IMR-90 (cell line): ENCODE measurements at regions not wholly inside any gene's neighbourhood (a gene's known extent, or its start where the extent isn't known, plus 50 kb on each side); places are given as distances from the start of the nearest gene placed in this dataset.

ENCODE experiments used
- ATAC-seq: fragments of 200-7000 bp; cut with Tn5 transposase; 2 replicates; pipeline ENCODE4 v1.9.1; 2020; ENCODE audit warnings: low read depth, mild to moderate bottlenecking, moderate library complexity
- BruUV-seq: library from RNA; stranded (reverse); fragments of 400-500 nt; replicated peaks from 2 replicates; lab custom pipeline; 2021; lab: Mats Ljungman, UMichigan
- CTCF ChIA-PET: fragments of 300-600 bp; formaldehyde crosslinking; extraction: SDS; loops from one replicate; lab custom pipeline; 2021; ENCODE audit warnings: antibody characterized with exemption; lab: Yijun Ruan, JAX
- POLR2A ChIA-PET: fragments of 300-600 bp; sonication (Branson Sonifier 250); formaldehyde crosslinking; loops from one replicate; lab custom pipeline; 2022; ENCODE audit warnings: antibody characterized with exemption; ENCODE audit not compliant: unreplicated experiment; lab: Charles Lee
- DNase-seq: peaks from one replicate; pipeline ENCODE4 v3.0.0; 2013
- H2AFZ ChIP-seq: replicated peaks from 2 replicates; pipeline ENCODE3; 2013; ENCODE audit warnings: low read length, mild to moderate bottlenecking; ENCODE audit not compliant: poor library complexity
- H2AK5ac ChIP-seq: 2 replicates; pipeline ENCODE4 v1.6.1; 2013; ENCODE audit warnings: low read depth, low read length, inconsistent platforms
- H2AK9ac ChIP-seq: replicated peaks from 2 replicates; pipeline ENCODE3; 2013; ENCODE audit warnings: mild to moderate bottlenecking, low read depth, low read length, moderate library complexity; ENCODE audit not compliant: poor library complexity
- H2BK120ac ChIP-seq: 2 replicates; pipeline ENCODE4 v1.6.1; 2013; ENCODE audit warnings: low read depth, low read length, inconsistent platforms
- H2BK15ac ChIP-seq: 3 replicates; pipeline ENCODE4 v1.6.1; 2013; ENCODE audit warnings: low read depth, low read length, inconsistent platforms
- H2BK20ac ChIP-seq: 2 replicates; pipeline ENCODE4 v1.6.1; 2013; ENCODE audit warnings: low read depth, mild to moderate bottlenecking, inconsistent platforms, low read length, moderate library complexity
- H2BK5ac ChIP-seq: 2 replicates; pipeline ENCODE4 v1.6.1; 2013; ENCODE audit warnings: mild to moderate bottlenecking, low read depth, low read length, inconsistent platforms; ENCODE audit not compliant: poor library complexity, severe bottlenecking
- H3K14ac ChIP-seq: replicated peaks from 2 replicates; pipeline ENCODE4 v1.6.1; 2013; ENCODE audit warnings: low read depth, low read length, inconsistent platforms
- H3K18ac ChIP-seq: 2 replicates; pipeline ENCODE4 v1.6.1; 2013; ENCODE audit warnings: low read depth, low read length, control low read depth
- H3K23ac ChIP-seq: 2 replicates; pipeline ENCODE4 v1.6.1; 2013; ENCODE audit warnings: low read depth, low read length, inconsistent platforms
- H3K27ac ChIP-seq: 2 replicates; pipeline ENCODE4 v1.5.1; 2013; ENCODE audit warnings: mild to moderate bottlenecking, control low read depth, low read length; ENCODE audit not compliant: insufficient read depth
- H3K27me3 ChIP-seq: 2 replicates; pipeline ENCODE4 v1.6.1; 2013; ENCODE audit warnings: low read length; ENCODE audit not compliant: control insufficient read depth, insufficient read depth
- H3K36me3 ChIP-seq: 2 replicates; pipeline ENCODE4 v1.6.1; 2013; ENCODE audit warnings: low read length, mixed read lengths; ENCODE audit not compliant: control insufficient read depth, insufficient read depth
- H3K4ac ChIP-seq: 2 replicates; pipeline ENCODE4 v1.6.1; 2013; ENCODE audit warnings: low read depth, low read length, inconsistent platforms
- H3K4me1 ChIP-seq: 2 replicates; pipeline ENCODE4 v1.6.1; 2013; ENCODE audit warnings: low read length, mixed read lengths; ENCODE audit not compliant: control insufficient read depth, insufficient read depth
- H3K4me2 ChIP-seq: 2 replicates; pipeline ENCODE4 v1.6.1; 2013; ENCODE audit warnings: low read depth, mild to moderate bottlenecking, control low read depth, low read length, moderate library complexity
- H3K4me3 ChIP-seq: 2 replicates; pipeline ENCODE4 v1.5.1; 2013; ENCODE audit warnings: low read depth, mild to moderate bottlenecking, control low read depth, low read length, moderate library complexity; ENCODE audit not compliant: insufficient read depth
- H3K56ac ChIP-seq: 2 replicates; pipeline ENCODE4 v1.6.1; 2013; ENCODE audit warnings: low read length, inconsistent platforms; ENCODE audit not compliant: insufficient read depth; ENCODE audit errors: extremely low read depth
- H3K79me1 ChIP-seq, 2 experiments: 2 replicates each; pipeline ENCODE4 v1.6.1; 2013; ENCODE audit warnings: low read length in 2 of 2, inconsistent platforms in 1 of 2, low read depth in 1 of 2
- H3K9ac ChIP-seq: 2 replicates; pipeline ENCODE4 v1.6.1; 2013; ENCODE audit warnings: low read depth, low read length, control low read depth
- H3K9me1 ChIP-seq: 2 replicates; pipeline ENCODE4 v1.6.1; 2013; ENCODE audit warnings: low read length, inconsistent platforms; ENCODE audit not compliant: insufficient read depth
- H3K9me3 ChIP-seq: 2 replicates; pipeline ENCODE4 v1.6.1; 2013; ENCODE audit warnings: low read length; ENCODE audit not compliant: control insufficient read depth, insufficient read depth
- H4K20me1 ChIP-seq: 2 replicates; pipeline ENCODE4 v1.6.1; 2013; ENCODE audit warnings: low read length, inconsistent platforms; ENCODE audit not compliant: insufficient read depth
- H4K5ac ChIP-seq: 2 replicates; pipeline ENCODE4 v1.6.1; 2013; ENCODE audit warnings: mild to moderate bottlenecking, low read depth, low read length, control low read depth
- H4K8ac ChIP-seq, 2 experiments: 2 replicates each; pipeline ENCODE4 v1.6.1; 2013; ENCODE audit warnings: low read depth in 2 of 2, low read length in 2 of 2, control low read depth in 1 of 2, inconsistent platforms in 1 of 2
- H4K91ac ChIP-seq: 2 replicates; pipeline ENCODE4 v1.6.1; 2013; ENCODE audit warnings: low read depth, low read length, inconsistent platforms; ENCODE audit not compliant: insufficient read depth
- BHLHE40 ChIP-seq: fragments of 150-350 bp; IDR thresholded peaks from 2 replicates; pipeline ENCODE4 v1.6.1; 2016; ENCODE audit warnings: mild to moderate bottlenecking, low read depth, low read length
- CEBPB ChIP-seq: IDR thresholded peaks from 2 replicates; pipeline ENCODE4 v1.6.1; 2012; ENCODE audit warnings: low read depth, low read length, improper control_type of control experiment
- FOS ChIP-seq: fragments of 150-350 bp; IDR thresholded peaks from 2 replicates; pipeline ENCODE4 v1.6.1; 2016; ENCODE audit warnings: low read depth, low read length
- MXI1 ChIP-seq: IDR thresholded peaks from 2 replicates; pipeline ENCODE4 v1.6.1; 2012; ENCODE audit warnings: low read depth, mild to moderate bottlenecking, low read length, moderate library complexity, borderline replicate concordance
- NFE2L2 ChIP-seq: fragments of 150-350 bp; IDR thresholded peaks from 2 replicates; pipeline ENCODE4 v1.6.1; 2016; ENCODE audit warnings: low read depth, mild to moderate bottlenecking, low read length
- POLR2A ChIP-seq: IDR thresholded peaks from 2 replicates; pipeline ENCODE4 v1.6.1; 2012; ENCODE audit warnings: mild to moderate bottlenecking, low read depth, low read length
- RAD21 ChIP-seq: IDR thresholded peaks from 2 replicates; pipeline ENCODE4 v1.6.1; 2012; ENCODE audit warnings: low read length, improper control_type of control experiment
- RCOR1 ChIP-seq: IDR thresholded peaks from 2 replicates; pipeline ENCODE4 v1.6.1; 2012; ENCODE audit warnings: mild to moderate bottlenecking, low read length, improper control_type of control experiment; ENCODE audit not compliant: insufficient replicate concordance
- SMC3 ChIP-seq: fragments of 150-350 bp; IDR thresholded peaks from 2 replicates; pipeline ENCODE4 v1.6.1; 2016; ENCODE audit warnings: low read depth, mild to moderate bottlenecking, antibody characterized with exemption, low read length, moderate library complexity
- WGBS, 2 experiments: methylation state at CpG; one replicate each; pipeline versions ENCODE4 v1.1.5 to v1.1.7; 2013; ENCODE audit warnings: missing lambda C conversion rate in 2 of 2; ENCODE audit not compliant: insufficient read length in 1 of 2; ENCODE audit errors: extremely low coverage in 2 of 2; 5-methylcytosine and 5-hydroxymethylcytosine counted together
- dilution Hi-C: fragments of 300-500 bp; cut with HindIII; formaldehyde crosslinking; loops from one replicate; pipeline ENCODE4 v1.14.3; 2018; ENCODE audit warnings: low sequenced_read_pairs; ENCODE audit not compliant: unreplicated experiment
- in situ Hi-C: fragments of 300-500 bp; cut with MboI; formaldehyde crosslinking; loops from 3 replicates; pipeline ENCODE4 v1.14.3; 2019; ENCODE audit warnings: low sequenced_read_pairs, inconsistent platforms, mixed read lengths
- intact Hi-C: fragments of 100-400 bp; cut with micrococcal nuclease; formaldehyde crosslinking; loops from 2 replicates; pipeline ENCODE4 v1.10.0; 2022
- TF ChIP-seq, protein P1 (sequence below): conservative IDR thresholded peaks from 2 replicates; pipeline ENCODE4 v1.5.1; 2012; ENCODE audit warnings: mild to moderate bottlenecking, low read depth, low read length, improper control_type of control experiment
- TF ChIP-seq, protein P2 (sequence below): fragments of 150-350 bp; IDR thresholded peaks from 2 replicates; pipeline ENCODE4 v1.6.1; 2016; ENCODE audit warnings: low read depth, mild to moderate bottlenecking, low read length, moderate library complexity, borderline replicate concordance
- TF ChIP-seq, protein P3 (sequence below): fragments of 150-350 bp; IDR thresholded peaks from 2 replicates; pipeline ENCODE4 v1.6.1; 2017; ENCODE audit warnings: mild to moderate bottlenecking, antibody characterized with exemption, low read length, low read depth

DNA sequence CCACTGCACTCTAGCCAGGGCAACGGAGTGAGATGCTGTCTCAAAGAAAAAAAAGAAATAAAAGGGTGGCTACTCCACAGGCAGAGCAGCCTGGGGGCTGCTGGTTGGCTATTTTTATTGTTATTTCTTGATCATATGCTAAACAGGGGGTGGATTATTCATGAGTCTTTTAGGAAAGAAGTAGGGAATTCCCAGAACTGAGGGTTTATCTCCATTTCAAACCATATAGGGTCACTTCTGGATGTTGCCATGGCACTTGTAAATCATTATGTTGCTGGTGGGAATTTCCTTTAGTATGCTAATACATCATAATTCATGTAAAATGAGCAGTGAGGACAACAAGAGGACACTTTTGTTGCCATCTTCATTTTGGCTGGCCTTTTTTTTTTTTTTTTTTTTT is 52.1 kb upstream of the GHITM start:
- WGBS, 2 experiments, result no CpG with 5 or more reads among the region's 1 CpG
- CTCF ChIA-PET, result no interaction called here
- ATAC-seq (no peak), DNase-seq (no peak)
- no peak overlapping the region for H2BK120ac ChIP-seq
- H2BK5ac ChIP-seq, result no peak overlapping the region
- H2BK20ac ChIP-seq, result no peak overlapping the region
- H3K27ac ChIP-seq, result no peak overlapping the region
- no peak overlapping the region for H3K56ac ChIP-seq
- in situ Hi-C loops, result no loop called here
- H3K9ac ChIP-seq, result no peak overlapping the region
- H3K9me3 ChIP-seq, result no peaks in the 10 kb centered on the region
- no TSS peak for BruUV-seq
- H4K91ac ChIP-seq, result no peak overlapping the region
- no peak overlapping the region for H3K4ac ChIP-seq
- H3K4me2 ChIP-seq, result no peak overlapping the region
- POLR2A ChIA-PET, result no interaction called here
- H3K36me3 ChIP-seq, result no peaks in the 10 kb centered on the region
- no peaks in the 10 kb centered on the region for H4K20me1 ChIP-seq
- intact Hi-C loops, result no loop called here
- H2AFZ ChIP-seq, result no peak overlapping the region
- H3K23ac ChIP-seq, result no peak overlapping the region
- no peak overlapping the region for H3K14ac ChIP-seq
- H4K8ac ChIP-seq, result no peak overlapping the region
- H2AK5ac ChIP-seq, result no peak overlapping the region
- no peaks in the 10 kb centered on the region for H3K9me1 ChIP-seq
- dilution Hi-C loops, result no loop called here
- H4K5ac ChIP-seq, result no peak overlapping the region
- no peaks in the 10 kb centered on the region for H3K4me1 ChIP-seq
- no peak overlapping the region for H3K18ac ChIP-seq
- no peak overlapping the region for H2BK15ac ChIP-seq
- TF ChIP-seq, protein P1, sequence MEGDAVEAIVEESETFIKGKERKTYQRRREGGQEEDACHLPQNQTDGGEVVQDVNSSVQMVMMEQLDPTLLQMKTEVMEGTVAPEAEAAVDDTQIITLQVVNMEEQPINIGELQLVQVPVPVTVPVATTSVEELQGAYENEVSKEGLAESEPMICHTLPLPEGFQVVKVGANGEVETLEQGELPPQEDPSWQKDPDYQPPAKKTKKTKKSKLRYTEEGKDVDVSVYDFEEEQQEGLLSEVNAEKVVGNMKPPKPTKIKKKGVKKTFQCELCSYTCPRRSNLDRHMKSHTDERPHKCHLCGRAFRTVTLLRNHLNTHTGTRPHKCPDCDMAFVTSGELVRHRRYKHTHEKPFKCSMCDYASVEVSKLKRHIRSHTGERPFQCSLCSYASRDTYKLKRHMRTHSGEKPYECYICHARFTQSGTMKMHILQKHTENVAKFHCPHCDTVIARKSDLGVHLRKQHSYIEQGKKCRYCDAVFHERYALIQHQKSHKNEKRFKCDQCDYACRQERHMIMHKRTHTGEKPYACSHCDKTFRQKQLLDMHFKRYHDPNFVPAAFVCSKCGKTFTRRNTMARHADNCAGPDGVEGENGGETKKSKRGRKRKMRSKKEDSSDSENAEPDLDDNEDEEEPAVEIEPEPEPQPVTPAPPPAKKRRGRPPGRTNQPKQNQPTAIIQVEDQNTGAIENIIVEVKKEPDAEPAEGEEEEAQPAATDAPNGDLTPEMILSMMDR, result no peak
- TF ChIP-seq NFE2L2 (no peak), RCOR1 (no peak), SMC3 (no peak), RAD21 (no peak), BHLHE40 (no peak), FOS (no peak), CEBPB (no peak), MXI1 (no peak), POLR2A (no peak)
- TF ChIP-seq, protein P2, sequence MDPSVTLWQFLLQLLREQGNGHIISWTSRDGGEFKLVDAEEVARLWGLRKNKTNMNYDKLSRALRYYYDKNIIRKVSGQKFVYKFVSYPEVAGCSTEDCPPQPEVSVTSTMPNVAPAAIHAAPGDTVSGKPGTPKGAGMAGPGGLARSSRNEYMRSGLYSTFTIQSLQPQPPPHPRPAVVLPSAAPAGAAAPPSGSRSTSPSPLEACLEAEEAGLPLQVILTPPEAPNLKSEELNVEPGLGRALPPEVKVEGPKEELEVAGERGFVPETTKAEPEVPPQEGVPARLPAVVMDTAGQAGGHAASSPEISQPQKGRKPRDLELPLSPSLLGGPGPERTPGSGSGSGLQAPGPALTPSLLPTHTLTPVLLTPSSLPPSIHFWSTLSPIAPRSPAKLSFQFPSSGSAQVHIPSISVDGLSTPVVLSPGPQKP, result no peak
- TF ChIP-seq, protein P3, sequence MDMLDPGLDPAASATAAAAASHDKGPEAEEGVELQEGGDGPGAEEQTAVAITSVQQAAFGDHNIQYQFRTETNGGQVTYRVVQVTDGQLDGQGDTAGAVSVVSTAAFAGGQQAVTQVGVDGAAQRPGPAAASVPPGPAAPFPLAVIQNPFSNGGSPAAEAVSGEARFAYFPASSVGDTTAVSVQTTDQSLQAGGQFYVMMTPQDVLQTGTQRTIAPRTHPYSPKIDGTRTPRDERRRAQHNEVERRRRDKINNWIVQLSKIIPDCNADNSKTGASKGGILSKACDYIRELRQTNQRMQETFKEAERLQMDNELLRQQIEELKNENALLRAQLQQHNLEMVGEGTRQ, result no peak
- no peaks in the 10 kb centered on the region for H3K27me3 ChIP-seq
- no peak overlapping the region for H2AK9ac ChIP-seq
- H3K79me1 ChIP-seq, result no peaks in the 10 kb centered on the region
- no peak overlapping the region for H3K4me3 ChIP-seq
